GM12874 (cell line): ENCODE measurements at regions not wholly inside any gene's neighbourhood (a gene's known extent, or its start where the extent isn't known, plus 50 kb on each side); places are given as distances from the start of the nearest gene placed in this dataset.

Source experiments
- CTCF ChIP-seq: IDR thresholded peaks from 2 replicates; pipeline ENCODE4 v1.5.1; 2011; ENCODE audit warnings: low read depth, mild to moderate bottlenecking, control low read depth, low read length, moderate library complexity; ENCODE audit not compliant: insufficient read depth

- no peak for TF ChIP-seq CTCF
Measured at GRCh38 chr10:43816351-43817321, 168.0 kb upstream of the ZNF32 start.

- TF ChIP-seq CTCF: no peak
Measured at GRCh38 chr10:43815181-43815885, 166.7 kb upstream of the ZNF32 start.

- no peak for TF ChIP-seq CTCF
Measured at GRCh38 chr10:43814663-43815062, 166.0 kb upstream of the ZNF32 start.

GRCh38 chr10:43811871-43812270 is 163.2 kb upstream of the ZNF32 start:
- no peak for TF ChIP-seq CTCF

GRCh38 chr10:43809211-43809930 is 160.7 kb upstream of the ZNF32 start:
- TF ChIP-seq CTCF: no peak

- no peak for TF ChIP-seq CTCF
Measured at GRCh38 chr10:43808136-43808535, 159.5 kb upstream of the ZNF32 start.
